Activated CD4-positive, alpha-beta T cell treated with anti-CD3 and anti-CD28 coated beads, Interleukin-10, Interleukin-2, amounts not matched to agents 100 ng/mL and 50 ng/mL, durations not matched to agents 16 hours and 8 hours (primary cell): ENCODE measurements at regions not wholly inside any gene's neighbourhood (a gene's known extent, or its start where the extent isn't known, plus 50 kb on each side); places are given as distances from the start of the nearest gene placed in this dataset.
"Not testable (repeated sequence)": the region's sequence is repeated elsewhere in the genome, so short reads cannot be mapped to it uniquely, and the experiment has no call there.

Source experiments
- DNase-seq: peaks from one replicate; pipeline ENCODE4 v3.0.0-alpha.2; 2020

DNA sequence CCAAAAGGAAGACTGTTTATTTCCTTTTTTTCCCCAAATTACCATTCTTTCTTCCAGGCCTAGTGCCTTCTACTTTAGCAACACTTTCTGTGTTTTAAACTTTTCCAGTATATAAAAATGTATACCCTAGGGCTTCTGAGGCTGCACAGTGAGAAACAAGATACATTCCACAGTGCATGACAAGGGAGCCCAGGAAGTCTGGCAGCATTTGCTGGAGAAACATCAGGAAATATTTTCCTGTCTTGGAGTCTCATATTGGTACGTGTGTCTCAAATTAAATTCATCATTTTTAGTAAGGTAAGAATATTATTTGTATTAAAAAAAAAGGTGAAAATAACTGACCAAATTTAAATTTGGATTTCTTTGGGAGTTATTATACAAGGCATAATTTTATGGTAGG is 662.6 kb downstream of the RFPL4B start:
- no peak for DNase-seq

DNA sequence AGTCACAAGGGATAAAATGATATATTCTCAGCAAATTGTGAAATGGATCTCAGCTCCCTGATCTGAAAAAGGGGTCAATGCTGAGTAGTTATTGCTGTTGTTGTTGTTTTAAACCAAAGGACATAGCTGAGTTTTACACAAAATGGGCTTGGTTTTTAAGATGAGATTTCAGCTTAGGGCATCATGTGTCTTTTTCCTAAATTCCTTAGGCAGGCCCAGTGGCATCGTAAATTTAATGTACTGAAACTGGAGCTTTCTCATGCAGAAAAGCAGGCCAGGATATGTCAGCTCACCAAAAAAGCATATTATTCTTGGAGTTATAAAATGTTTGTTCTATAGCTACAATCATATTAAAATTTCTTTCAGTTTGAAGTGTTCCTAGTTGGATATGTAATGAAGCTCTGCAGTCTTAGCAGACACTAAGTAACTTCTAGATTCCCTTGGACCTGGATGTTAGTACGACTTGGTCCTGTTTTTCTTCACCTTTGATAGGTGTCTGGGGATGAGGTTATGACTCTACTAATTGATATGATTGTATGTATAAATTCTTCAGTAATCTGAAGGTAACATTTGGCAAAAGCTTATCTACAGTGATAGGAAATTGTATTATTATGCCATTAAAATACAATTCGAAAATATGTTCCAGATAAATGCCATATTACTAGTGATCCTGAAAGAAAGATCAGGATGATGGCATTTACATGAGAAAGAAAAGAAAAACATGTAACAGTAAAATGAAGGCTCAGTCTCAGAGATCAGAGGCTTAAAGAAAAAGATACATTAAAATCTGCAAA is 663.3 kb downstream of the RFPL4B start:
- no peak for DNase-seq

DNA sequence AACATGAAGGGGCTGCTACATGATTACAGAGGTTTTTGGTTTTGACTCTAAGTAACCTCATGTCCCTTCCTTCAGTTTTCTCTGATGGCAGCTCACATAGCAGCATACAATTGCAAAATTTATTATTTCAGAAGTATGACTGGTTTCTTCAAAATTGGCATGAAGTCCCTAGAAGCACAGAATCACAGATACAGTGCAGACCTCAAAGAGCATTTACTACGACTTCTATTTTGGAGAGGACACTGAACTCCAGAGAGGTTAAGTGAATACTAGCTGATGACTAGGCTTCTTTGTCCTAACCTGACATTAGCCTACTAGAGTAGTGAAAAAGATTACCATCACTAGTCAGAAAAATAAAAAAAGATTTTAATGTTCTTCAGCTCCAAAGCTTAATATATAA is 664.3 kb downstream of the RFPL4B start:
- no peak for DNase-seq

DNA sequence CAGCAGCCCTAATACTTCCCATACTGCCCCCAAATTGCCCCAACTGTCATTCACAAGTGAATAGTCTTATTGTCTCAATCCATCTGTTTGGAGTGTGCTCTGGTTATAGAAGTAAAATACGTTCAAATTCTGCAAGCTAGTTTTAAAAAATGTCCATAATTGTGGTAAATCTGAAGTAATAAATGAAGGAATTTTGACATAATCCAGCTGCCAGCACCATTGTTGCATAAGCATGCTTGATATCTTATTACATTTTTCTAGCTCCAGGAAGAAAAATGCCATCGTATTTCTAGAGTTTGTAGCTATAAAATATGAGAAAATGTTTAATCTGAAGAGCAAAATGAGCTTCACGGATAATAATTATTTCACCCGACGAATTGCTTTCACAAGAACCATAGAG is 664.7 kb downstream of the RFPL4B start:
- no peak for DNase-seq

DNA sequence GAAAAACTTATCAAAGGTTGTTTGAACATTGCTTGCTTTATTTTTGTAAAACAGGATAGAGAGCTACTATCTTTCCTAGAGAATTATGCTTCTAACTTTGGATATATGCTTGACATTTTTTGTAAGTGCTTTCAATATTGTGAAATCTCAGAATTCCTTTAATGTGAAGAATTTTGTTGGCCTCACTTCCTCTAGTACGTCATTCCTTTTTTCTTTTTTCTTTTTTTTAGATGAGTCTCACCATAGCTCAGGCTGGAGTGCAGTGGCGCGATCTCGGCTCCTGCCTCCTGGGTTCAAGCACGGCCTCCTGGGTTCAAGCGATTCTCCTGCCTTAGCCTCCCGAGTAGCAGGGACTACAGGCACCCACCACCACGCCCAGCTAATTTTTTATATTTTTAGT is 668.1 kb downstream of the RFPL4B start:
- no peak for DNase-seq

DNA sequence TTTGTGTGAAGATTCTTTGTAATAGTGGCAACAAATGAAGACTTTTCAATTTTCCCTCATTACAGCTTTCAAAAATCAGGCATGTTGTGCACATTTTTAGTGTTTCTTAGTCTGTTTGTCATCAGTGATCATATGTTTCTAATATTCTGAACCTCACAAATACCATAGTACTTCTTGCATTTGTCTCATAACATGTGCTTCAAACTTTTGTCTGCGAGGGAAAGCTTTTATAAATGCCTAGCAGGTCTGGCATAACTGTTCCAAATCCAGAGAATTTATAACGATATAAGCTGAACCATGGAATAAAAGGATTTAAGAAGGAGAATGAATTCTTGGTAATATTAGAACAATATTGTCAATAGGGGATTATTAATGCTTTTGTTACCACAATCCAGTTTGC is 670.2 kb downstream of the RFPL4B start:
- no peak for DNase-seq

DNA sequence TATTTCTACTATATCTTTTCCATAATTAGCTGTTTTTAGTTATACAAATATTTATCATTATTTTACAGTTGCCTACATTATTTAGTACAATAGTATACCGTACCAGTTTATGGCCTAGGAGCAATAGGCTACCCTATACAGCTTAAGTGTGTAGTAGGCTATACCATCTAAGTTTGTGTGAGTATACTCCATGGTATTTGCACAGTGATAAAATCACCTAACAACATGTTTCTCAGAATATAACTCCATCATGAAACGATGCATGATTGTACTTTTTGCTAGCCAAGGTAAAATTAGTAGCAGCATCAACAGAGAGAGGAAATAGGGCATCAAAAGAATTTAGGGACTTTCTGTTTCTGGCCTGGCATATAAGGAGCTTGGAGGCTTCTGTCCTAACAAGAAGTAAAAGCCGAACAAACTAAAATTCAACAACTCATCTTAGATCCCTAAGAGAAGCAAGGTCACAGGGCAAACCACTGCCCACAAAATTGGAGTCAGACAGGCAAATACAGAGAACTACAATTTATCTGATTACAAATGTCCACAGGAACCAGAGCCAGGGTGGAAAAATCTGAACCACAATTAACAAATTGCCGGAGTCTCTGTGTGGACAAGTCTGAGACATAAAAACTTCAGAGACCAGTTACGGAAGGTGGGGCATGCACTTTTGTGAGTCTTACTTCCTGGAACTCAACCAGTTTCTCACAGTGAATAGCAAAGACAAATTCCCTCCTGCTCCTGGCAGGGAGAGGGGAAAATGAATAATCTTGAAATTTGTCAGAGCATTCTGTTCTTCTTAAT is 671.4 kb downstream of the RFPL4B start:
- DNase-seq, result no peak

DNA sequence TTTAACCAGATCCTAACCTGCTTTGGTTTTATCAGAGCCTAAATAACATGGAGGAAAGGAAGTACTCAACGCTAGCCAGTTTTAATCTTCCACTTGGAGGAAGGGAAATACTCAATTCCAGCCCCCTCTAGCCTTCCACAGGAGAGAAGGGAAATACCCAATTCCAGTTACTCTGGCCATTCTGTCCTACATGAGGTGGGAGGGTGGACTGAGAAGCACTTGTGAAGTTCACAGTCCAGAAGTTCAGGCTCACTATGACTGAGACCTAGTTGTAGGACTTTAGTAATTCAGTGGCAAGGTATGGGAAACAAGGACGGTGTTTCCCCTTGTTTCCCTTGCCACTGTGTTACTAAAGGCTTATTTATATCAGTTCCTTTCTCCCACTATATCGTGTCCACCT is 672.0 kb downstream of the RFPL4B start:
- DNase-seq, result no peak

DNA sequence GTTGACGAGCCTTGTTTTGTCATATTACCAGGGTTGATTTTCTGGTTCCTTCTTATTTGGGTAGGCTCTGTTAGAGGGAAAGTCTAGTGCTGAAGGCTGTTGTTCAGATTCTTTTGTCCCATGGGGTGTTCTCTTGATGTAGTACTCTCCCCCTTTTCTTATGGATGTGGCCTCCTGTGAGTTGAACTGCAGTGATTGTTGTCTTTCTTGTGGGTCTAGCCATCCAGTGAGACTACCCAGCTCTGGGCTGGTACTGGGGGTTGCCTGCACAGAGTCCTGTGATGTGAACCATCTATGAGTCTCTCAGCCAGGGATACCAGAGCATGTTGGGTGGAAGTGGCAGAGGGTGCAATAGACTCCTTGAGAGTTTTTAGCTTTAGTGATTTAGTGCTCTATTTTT is 680.6 kb downstream of the RFPL4B start:
- DNase-seq, result no peak

DNA sequence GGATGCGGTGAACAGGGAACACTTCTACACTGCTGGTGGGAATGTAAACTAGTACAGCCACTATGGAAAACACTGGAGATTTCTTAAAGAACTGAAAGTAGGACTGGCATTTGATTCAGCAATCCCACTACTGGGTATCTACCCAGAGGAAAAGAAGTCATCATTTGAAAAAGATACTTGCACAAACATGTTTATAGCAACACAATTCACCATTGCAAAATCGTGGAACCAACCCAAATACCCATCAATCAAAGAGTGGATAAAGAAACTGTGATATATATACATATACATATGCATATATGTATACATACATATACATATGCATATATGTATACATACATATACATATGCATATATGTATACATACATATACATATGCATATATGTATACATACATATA is 682.0 kb downstream of the RFPL4B start:
- DNase-seq, result not testable (repeated sequence)

DNA sequence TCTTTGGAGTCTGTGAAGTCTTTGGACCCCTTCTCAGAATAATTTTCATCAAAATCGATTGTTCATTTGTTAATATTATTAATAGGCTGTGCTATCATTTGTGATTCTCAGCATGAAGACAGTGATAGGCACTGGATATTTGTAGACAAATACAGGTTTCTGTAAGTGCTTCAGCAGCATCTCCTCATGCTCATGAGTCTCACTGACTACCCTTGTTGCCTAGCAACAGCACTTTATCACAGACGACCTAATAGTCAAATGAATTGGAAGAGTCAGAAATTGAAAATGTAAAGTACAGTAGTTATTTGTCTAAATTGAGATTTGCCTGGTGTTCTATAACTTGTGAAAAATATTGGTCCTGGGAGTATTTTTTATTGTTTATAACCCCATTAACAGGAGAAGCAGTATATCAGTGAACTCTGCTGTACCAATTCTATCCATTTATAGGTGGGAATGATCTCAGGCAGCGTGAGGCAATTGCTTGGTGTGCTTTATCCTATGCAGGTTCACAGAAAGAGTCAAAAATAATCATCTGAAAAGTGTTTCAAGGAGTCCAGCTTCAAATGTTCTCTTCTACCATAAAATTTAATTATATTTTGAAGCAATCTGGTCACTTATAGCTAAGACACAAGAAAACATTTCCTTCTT is 684.6 kb downstream of the RFPL4B start:
- DNase-seq, result no peak

DNA sequence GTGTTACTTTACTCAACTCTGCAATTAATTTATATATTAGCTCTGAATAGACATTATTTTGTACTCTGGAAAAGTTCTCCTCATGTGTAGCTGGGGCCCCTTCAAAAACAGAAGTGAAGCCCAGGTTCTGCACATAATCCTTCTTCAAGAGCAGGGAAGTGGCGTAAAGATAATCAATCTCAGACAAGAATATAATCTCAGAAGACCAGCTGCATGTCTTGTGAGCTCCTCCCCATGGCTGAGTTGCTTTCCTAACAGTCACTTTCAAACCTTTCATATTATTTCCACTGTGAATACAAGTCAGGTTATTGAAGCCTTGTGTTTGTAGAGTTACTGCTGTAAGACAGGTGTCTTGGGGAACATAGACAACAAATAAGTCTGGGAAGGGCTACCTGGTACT is 691.9 kb downstream of the RFPL4B start:
- DNase-seq, result no peak

DNA sequence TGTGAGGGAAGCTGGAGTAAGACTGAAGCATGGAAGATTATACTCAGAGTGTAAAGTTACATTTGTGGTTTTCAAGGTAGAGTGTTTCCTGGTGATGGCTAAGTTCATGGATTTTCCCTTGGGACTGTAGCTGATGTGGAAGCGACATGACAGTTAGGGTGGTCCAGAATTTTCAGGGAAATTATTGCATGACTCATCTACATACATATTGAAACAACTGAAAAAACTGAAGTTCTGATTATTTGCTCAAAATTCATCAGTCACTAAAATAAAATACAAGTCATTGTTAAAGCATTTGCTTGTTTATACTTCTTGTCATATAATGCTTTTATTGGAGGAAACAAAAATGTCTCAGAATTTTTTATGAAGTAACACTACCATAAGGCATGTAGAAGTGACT is 700.0 kb downstream of the RFPL4B start:
- no peak for DNase-seq

DNA sequence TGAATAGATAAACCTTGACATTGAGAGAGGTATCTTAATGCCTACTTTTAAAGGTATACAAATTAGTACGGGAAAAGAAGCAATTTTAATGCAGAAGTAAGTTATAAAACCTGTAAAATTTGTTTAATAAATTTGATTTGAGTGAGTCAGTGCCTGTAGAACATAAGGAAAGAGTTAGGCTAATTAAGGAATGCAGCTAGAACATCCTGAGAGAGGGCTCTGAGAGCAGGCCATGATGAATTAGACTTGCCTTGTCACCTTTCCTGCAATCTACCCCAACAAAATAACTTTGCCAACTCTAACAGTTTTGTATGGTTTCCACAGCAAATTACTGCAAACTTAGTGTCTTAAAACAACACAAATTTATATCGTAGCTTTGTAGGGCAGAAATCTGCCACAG is 700.8 kb downstream of the RFPL4B start:
- DNase-seq, result no peak

DNA sequence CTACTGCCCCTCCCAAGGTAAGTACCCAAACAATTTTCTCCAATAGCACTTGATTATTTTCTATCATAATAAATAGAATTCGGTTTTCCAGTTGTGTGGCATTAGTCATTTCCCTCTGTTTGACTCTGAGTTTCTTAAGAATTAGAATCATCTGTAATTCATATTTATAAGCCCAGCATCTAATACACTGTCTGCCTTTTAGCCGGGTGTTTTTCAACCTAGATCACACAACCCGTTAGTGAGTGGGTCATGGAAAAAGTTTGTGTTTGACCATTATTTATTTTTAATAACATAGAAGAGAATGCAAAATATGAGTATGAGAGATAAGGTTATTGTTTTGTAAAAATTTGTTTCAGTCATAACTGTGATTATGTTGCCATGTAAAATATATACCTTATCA is 701.6 kb downstream of the RFPL4B start:
- DNase-seq, result no peak

DNA sequence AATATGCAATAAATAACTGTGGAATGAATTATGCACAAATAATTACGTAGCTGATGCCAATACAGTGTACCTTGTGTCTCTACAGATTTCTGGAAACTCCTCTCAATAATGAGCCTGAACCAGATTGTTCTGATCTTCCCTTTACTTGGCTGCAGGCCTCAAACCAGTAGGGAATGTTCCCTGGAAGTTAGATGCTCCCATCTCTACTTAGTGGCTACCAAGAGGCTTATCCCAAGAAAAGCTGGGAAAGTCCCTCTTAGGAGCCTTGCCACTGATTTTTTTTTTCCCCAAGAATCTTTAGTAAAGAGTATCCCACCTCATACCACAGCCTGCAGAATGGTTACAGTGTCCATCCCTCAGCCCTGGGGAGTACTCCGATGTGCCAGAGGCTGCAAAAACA is 702.1 kb downstream of the RFPL4B start:
- no peak for DNase-seq

DNA sequence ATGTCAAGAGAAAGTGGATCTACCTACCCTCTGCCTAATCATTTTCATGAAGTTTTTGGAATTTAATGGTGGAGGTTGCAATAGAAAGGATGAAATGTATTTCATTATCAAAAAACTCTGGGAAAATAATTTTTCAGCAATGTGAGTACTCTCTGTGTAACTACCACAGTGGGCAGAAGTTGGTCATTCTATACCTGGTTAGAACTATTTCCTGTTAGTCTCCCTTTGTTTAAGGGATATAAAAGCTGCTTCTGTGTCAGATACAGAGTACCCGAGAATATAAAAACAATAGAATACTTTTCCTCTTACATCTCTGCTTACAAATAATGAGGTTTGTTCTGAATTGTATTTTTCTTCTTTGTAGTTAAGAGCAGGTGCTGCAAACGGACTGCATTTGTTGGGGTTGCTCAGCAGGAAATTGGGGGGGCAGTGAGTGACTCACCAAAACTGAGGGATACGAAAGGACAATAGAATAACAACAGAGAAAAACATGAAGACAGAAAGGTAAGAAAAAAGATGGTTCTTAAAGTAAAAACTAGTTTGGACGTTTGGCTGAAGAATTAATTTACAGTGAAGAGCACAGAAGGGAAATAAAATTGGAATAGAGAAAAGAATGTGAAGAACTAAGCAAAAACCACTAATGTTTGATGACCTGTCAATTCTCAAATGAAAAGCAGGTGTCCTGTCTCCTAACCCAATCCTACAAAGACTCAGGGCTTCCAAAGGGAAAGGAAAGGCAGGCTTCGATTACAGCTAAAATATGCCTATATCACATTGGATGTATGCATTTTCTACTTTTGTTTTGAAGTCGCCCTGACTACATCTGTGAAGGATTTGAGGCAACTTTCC is 703.1 kb downstream of the RFPL4B start:
- DNase-seq, result no peak

DNA sequence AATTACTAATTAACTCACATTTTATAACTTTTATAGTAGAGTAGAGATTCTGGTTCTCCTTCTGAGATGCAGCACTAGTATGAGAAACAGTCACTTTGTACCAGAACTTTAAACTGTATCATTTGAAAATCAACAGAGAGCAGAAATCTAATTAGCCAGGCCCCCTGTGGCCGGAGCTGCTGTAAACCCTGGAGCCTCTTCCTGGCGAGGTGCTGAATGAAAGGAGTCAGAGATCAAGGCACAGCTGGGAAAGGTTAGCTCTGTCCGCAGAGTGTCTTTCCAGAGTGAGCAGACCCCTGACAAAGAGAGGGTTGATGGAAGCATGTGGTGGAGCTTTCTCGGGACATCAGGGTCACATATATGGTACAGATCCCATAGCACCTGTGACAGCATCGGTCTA is 703.8 kb downstream of the RFPL4B start:
- DNase-seq, result no peak

DNA sequence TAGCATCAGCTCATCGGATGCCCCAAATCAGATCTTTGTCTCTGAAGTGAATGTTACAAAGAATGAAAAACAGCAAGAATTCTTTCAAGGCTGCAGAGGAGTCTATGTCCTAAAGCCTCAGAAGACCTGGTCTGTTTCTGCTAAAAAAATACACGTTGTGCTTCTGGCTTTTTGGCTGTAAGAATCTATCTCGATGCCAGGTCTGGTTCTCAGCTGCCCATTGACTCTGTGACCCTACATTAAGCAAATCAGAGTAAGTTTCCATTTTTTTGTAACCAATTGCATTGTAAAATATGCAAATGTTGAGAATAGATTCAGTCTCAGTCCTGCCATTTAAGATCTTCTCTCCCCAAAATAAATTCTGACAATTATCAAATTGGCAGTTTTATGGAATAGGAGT is 705.4 kb downstream of the RFPL4B start:
- DNase-seq, result no peak

DNA sequence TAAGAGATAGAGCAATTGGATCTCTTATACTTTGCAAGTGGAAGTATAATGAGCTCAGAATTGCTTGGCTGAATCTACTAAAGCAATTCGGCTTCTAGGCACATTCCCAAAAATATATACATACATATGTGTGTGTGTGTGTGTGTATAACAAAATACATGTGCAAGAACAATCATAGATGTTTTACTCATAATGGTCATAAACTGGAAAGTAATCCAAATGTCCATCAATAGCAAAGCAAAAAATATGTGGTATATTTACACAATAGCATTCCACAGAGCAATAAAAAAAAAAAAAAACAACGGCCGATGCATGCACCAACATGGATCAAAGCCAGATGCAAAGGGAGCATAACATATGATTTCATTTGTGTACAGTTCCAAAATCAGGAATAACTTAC is 707.9 kb downstream of the RFPL4B start:
- no peak for DNase-seq

DNA sequence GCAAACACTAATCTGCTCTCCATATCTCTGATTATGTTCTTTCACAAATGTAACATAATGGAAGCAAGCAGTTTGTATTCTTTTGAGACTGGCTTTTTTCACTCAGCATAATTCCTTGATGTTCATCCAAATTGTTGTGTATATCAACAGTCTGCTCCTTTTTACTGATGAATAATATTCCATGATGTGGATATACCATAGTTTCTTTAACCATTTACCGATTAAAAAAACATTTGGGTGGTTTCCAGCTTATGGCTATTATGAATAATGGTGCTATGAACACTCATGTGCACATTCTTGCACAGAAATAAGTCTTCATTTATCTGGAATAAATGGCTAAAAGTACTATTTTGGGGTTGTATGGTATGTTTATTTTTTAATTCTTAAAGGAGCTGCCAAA is 708.9 kb downstream of the RFPL4B start:
- no peak for DNase-seq

DNA sequence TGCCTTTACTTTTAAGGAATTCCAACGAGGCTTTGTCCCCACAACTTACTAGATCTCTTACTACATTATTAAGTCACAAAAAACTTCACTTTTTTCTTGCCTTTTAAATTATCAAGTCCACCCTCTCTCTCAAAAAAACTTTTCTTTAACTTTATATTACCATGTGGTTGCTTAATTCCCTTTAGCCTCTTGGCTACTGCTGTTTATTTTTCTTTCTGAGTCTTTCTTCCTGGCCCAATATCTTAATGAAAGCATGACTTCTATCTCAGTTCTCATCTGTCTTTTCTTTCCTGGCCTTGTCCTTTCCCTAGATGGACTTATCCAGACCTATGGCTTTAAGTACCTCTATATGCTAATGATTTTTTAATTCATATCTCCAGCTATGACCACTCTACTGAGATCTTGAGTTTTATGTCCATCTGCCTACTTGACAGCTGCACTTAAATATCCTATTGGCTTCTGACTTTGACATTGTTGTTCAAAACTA is 710.5 kb downstream of the RFPL4B start:
- no peak for DNase-seq

DNA sequence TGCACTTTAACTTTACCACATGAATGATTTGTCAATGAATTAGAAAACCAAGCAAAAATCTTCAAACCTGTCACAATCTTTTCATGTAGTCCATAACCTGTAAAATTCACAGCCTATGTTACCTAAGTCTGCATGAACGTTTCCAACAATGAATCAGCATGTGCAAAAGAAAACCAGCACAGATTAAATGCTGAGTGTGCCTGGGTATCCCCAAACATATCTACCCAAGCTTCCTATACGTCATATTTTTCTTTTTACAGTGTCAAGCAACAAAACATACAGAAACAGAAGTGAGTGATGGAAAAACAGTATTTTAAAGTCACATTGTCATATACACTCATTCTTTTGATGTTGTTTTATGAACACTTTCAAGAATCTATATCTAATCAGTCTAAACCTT is 713.5 kb downstream of the RFPL4B start:
- no peak for DNase-seq
